Uterus (tissue), 2 donors: ENCODE measurements at regions not wholly inside any gene's neighbourhood (a gene's known extent, or its start where the extent isn't known, plus 50 kb on each side); places are given as distances from the start of the nearest gene placed in this dataset.

Source experiments
- POLR2A ChIP-seq, 2 donors: fragments of 450-650 bp; IDR thresholded peaks; one replicate each; pipeline ENCODE4 v1.6.1; 2016; ENCODE audit warnings: antibody characterized with exemption in 2 of 2, mild to moderate bottlenecking in 1 of 2, moderate library complexity in 1 of 2
- TF ChIP-seq, protein P1 (sequence below), 4 experiments: fragments of 200-600 bp in 2 of 4; fragments of 450-650 bp in 2 of 4; sonication (generic) in 2 of 4; IDR thresholded peaks; one replicate each; pipeline ENCODE4 v1.5.1; 2016 to 2019; ENCODE audit warnings: antibody characterized with exemption in 4 of 4, mild to moderate bottlenecking in 2 of 4, moderate library complexity in 1 of 4

DNA sequence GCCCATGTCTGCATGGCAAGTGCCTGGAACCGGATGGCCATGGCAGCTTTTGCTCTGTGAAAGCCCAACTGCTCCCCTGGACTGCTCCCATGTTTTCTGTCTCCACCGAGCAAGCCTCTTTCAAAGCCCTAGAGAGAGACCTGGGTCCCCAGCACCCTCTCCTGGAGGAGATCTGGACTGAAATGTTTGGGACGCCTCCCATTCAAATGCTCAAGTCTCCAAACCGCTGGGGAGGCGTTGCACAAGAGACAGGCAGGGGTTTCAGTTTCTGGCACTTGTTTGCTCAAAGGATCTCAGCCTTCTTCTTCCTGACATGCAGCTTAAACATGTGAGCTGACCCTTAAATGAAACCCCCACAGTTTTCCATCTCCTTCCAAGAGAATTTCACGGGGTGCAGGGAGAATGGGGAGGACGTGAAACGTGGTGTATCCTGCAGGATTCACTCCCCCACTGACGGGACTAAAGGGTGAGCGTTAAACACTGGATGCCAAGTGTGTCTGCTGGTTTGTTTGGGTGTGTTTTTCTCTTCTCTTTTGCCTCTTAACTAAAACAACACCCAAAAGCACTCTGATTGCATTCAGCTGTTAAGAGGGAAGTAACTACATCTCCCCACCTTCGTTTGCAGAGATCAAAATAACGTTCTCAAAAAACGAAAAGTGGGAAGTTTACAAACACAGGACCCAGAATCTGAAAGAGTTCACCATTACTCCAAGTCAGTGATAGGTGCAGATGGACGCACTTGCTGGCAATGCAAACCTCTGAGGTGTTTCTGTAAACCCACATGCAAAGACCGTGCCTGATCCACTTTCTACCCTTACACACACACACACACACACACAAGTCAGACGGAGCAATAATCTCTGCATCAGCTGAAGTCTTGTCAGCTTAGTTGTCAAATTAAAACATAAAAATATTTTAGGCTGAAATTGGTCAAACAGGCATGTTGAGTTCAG is 256.9 kb downstream of the C16orf95 start:
- TF ChIP-seq POLR2A (IDR thresholded peaks at IDR 0.05), result no peak
- TF ChIP-seq, protein P1, sequence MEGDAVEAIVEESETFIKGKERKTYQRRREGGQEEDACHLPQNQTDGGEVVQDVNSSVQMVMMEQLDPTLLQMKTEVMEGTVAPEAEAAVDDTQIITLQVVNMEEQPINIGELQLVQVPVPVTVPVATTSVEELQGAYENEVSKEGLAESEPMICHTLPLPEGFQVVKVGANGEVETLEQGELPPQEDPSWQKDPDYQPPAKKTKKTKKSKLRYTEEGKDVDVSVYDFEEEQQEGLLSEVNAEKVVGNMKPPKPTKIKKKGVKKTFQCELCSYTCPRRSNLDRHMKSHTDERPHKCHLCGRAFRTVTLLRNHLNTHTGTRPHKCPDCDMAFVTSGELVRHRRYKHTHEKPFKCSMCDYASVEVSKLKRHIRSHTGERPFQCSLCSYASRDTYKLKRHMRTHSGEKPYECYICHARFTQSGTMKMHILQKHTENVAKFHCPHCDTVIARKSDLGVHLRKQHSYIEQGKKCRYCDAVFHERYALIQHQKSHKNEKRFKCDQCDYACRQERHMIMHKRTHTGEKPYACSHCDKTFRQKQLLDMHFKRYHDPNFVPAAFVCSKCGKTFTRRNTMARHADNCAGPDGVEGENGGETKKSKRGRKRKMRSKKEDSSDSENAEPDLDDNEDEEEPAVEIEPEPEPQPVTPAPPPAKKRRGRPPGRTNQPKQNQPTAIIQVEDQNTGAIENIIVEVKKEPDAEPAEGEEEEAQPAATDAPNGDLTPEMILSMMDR (IDR thresholded peaks at IDR 0.05), result no peak
